Activated CD4-positive, alpha-beta memory T cell treated with anti-CD3 and anti-CD28 coated beads for 36 hours (primary cell): ENCODE measurements at regions not wholly inside any gene's neighbourhood (a gene's known extent, or its start where the extent isn't known, plus 50 kb on each side); places are given as distances from the start of the nearest gene placed in this dataset.

Experiments used
- CTCF ChIA-PET: fragments of 350-600 bp; sonication (Branson Sonifier 250); formaldehyde crosslinking; loops from one replicate; lab custom pipeline; 2021; ENCODE audit warnings: antibody characterized with exemption, inconsistent platforms; lab: Charles Lee
- POLR2A ChIA-PET: fragments of 350-600 bp; sonication (Branson Sonifier 250); formaldehyde crosslinking; loops from one replicate; lab custom pipeline; 2021; ENCODE audit warnings: antibody characterized with exemption; lab: Charles Lee
- DNase-seq: peaks from one replicate; pipeline ENCODE4 v3.0.0-alpha.2; 2020
- H3K27ac Mint-ChIP-seq: one replicate; pipeline ENCODE4 v1.8.0; 2021; ENCODE audit warnings: mixed read lengths
- H3K27me3 Mint-ChIP-seq: one replicate; pipeline ENCODE4 v1.8.0; 2021; ENCODE audit warnings: mixed read lengths
- H3K36me3 Mint-ChIP-seq: one replicate; pipeline ENCODE4 v1.8.0; 2021; ENCODE audit warnings: mixed read lengths
- H3K4me1 Mint-ChIP-seq: one replicate; pipeline ENCODE4 v1.8.0; 2021; ENCODE audit warnings: low read depth, mixed read lengths
- H3K4me3 Mint-ChIP-seq: one replicate; pipeline ENCODE4 v1.8.0; 2021; ENCODE audit warnings: mild to moderate bottlenecking, mixed read lengths
- H3K9me3 Mint-ChIP-seq: one replicate; pipeline ENCODE4 v1.8.0; 2021; ENCODE audit warnings: mixed read lengths
- intact Hi-C: fragments of 100-400 bp; cut with micrococcal nuclease; formaldehyde crosslinking; loops from one replicate; pipeline ENCODE4 v1.15.1; 2023

DNA sequence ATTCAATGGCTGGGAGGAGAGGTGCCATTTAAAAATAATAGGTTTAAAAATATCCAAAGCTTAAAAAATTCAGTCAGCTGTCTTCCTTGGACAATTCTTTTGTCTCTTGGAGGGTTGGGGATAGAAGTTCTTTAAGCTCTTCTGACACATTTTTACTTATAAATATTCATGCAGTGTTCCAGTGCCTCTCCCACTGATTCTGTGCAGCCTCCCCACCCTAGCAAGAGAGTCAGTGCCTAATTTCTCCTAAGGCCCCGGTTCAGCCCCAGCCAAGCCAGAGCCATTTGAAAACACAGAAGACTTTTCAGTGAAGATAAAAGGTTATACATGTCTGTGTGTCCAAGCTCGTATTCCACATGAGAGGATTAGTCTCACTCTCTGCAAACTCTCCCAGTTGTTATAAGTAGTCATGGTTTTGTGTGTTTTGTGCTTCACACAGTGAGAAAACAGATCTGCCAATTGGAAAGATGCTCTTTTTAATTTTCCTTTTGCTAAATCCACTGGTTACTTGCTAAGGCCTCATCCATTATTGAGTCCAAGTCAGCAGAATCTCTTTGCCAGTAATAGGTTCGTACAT lies 141.3 kb downstream of the CD47 start:
- peaks cover 11% of the 10 kb centered on the region for H3K4me1 Mint-ChIP-seq
- no peak overlapping the region for H3K4me3 Mint-ChIP-seq
- H3K27me3 Mint-ChIP-seq: no peaks in the 10 kb centered on the region
- no peaks in the 10 kb centered on the region for H3K36me3 Mint-ChIP-seq
- DNase-seq: no peak
- POLR2A ChIA-PET: no interaction called here
- intact Hi-C loops: loop anchor here (10.0 kb wide), 1 partner anchor 635 kb away; the partner anchor contains the start of genes CIP2A and DZIP3
- no peaks in the 10 kb centered on the region for H3K9me3 Mint-ChIP-seq
- no peak overlapping the region for H3K27ac Mint-ChIP-seq
- CTCF ChIA-PET: interaction anchor here (1.7 kb wide), 1 partner anchor 22 kb away, joined by 9 read pairs; no protein-coding TSS in a partner anchor

DNA sequence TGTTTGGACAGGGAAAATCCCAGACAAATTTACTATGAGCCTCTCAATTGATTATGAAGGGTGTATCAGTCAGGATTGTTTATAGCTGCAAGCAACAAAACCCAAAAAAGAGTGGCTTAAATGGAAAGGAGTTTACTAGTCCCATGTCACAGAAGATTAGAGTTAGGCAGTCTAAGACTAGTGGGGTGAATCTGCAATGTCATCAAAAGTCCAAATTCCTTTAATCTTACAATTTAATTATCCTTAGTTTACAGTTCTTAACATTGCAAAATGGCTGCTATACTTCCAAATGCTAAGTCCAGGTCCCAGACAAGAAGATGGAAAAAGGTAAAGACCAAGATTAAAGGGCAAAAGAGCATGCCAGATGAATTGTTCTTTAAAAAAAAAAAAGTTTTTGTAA lies 143.6 kb downstream of the CD47 start:
- DNase-seq: no peak
- ChIA-PET CTCF (interaction anchor here (1.0 kb wide), 1 partner anchor 20 kb away, joined by 3 read pairs; no protein-coding TSS in a partner anchor), POLR2A (no interaction called here)
- intact Hi-C loops: loop anchor here (10.0 kb wide), 1 partner anchor 638 kb away; the partner anchor contains the start of genes CIP2A and DZIP3
- H3K9me3 Mint-ChIP-seq: no peaks in the 10 kb centered on the region
- H3K27me3 Mint-ChIP-seq: no peaks in the 10 kb centered on the region
- no peak overlapping the region for H3K27ac Mint-ChIP-seq
- no peaks in the 10 kb centered on the region for H3K36me3 Mint-ChIP-seq
- H3K4me1 Mint-ChIP-seq: peaks cover 13% of the 10 kb centered on the region
- no peak overlapping the region for H3K4me3 Mint-ChIP-seq

DNA sequence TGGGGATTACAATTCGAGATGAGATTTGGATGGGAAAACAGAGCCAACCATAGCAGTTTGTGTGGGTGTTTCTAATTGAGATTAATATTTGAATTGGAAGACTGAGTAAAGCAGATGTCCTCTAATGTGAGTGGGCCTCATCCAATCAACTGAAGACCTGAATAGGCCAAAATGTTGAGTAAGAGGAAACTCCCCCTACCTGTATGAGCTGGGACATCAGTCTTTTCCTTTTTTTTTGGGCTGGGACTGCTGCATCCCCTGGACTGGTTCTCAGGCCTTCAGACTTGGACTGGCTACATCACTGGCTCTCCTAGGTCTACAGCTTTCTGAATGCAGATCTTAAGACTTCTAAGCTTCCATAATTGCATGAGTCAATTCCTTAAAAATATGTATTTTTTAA lies 144.1 kb downstream of the CD47 start:
- POLR2A ChIA-PET: no interaction called here
- Mint-ChIP-seq H3K36me3 (no peaks in the 10 kb centered on the region), H3K9me3 (no peaks in the 10 kb centered on the region), H3K27ac (no peak overlapping the region), H3K27me3 (no peaks in the 10 kb centered on the region), H3K4me3 (no peak overlapping the region), H3K4me1 (peaks cover 18% of the 10 kb centered on the region)
- CTCF ChIA-PET: interaction anchor here (1.0 kb wide), 1 partner anchor 20 kb away, joined by 3 read pairs; no protein-coding TSS in a partner anchor
- intact Hi-C loops: loop anchor here (10.0 kb wide), 1 partner anchor 638 kb away; the partner anchor contains the start of genes CIP2A and DZIP3
- no peak for DNase-seq

DNA sequence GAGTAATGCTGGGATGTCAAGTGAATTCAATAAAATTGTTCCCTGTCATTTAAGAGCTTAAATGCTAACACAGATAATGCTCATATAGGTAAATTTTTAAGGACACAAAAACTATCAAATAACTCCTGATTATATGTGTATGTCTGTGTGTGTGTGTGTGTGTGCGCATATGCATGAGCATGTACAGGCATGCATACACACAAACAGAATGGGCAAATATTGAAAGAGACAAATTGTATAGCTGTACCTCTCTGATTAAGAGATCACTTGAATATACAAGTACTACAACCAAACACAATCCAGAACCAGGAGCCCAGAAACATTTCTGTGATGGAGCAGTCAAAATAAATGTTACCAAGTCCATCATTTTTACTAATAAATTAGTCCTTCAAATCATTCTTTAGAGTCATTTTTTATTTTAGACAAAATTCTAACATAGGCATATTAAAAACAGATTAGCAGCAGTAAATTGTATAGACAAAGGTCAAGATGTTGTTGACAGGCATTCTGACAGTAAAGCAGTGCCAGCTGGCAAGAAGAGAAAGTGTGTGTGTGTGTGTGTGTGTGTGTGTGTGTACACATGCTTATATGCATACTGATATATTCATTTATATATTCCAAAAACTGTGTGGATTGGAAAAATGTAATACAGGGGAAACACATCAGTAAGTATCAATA lies 145.3 kb downstream of the CD47 start:
- ChIA-PET POLR2A (interaction anchor here (0.6 kb wide), 1 partner anchor 1317 kb away, joined by 3 read pairs; no protein-coding TSS in a partner anchor), CTCF (interaction anchor here (0.6 kb wide), 1 partner anchor 239 kb away, joined by 3 read pairs; no protein-coding TSS in a partner anchor)
- peaks cover 21% of the 10 kb centered on the region for H3K4me1 Mint-ChIP-seq
- intact Hi-C loops: loop anchor here (10.0 kb wide), 1 partner anchor 639 kb away; the partner anchor contains the start of genes CIP2A and DZIP3
- DNase-seq: no peak
- H3K9me3 Mint-ChIP-seq: no peaks in the 10 kb centered on the region
- H3K27me3 Mint-ChIP-seq: no peaks in the 10 kb centered on the region
- H3K27ac Mint-ChIP-seq: no peak overlapping the region
- H3K4me3 Mint-ChIP-seq: no peak overlapping the region
- no peaks in the 10 kb centered on the region for H3K36me3 Mint-ChIP-seq

DNA sequence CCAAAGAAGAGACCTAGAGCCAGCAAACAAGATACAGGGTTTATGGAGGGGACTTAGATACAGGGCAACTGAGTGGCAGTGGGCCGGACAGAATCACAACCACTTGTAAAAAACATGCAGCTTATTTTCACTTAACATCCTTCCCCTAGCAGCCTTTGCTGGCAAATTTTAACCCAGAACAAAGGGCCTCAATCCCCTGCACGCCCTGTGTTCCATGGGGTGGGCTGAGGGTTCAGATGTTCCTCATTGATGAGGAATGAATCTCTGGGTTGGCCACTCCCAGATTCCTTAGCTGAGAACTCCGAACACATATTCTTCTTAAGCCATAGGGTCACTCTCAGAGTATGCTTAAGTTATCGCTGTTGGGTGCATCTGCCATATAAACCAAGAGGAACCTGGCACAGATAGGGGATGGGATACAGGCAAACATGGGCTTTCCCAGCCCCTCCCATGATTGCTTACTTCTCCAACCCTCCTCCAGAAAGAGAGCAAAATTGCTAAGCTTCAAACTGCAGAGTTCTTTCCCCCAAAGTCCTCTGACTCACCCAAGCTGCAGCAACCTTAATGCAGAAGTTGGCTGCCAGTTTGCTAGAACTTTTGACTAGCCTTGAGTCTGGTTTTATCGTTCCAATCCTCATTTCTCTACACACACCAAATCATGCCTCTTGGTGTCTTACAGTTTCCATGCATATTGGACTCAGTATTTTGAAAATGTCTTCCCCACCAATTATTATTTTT lies 146.9 kb downstream of the CD47 start:
- H3K9me3 Mint-ChIP-seq: no peaks in the 10 kb centered on the region
- intact Hi-C loops: loop anchor here (2.0 to 10.0 kb wide), 6 partner anchors 17 to 641 kb away; partner anchors contain the start of genes CIP2A, DZIP3 and IFT57
- no peaks in the 10 kb centered on the region for H3K36me3 Mint-ChIP-seq
- H3K27me3 Mint-ChIP-seq: no peaks in the 10 kb centered on the region
- no peak overlapping the region for H3K4me3 Mint-ChIP-seq
- H3K4me1 Mint-ChIP-seq: peaks cover 21% of the 10 kb centered on the region
- no peak for DNase-seq
- ChIA-PET POLR2A (no interaction called here), CTCF (interaction anchor here (1.8 to 4.8 kb wide), 2 partner anchors 16 to 174 kb away, joined by 3 to 24 read pairs; no protein-coding TSS in a partner anchor)
- no peak overlapping the region for H3K27ac Mint-ChIP-seq

DNA sequence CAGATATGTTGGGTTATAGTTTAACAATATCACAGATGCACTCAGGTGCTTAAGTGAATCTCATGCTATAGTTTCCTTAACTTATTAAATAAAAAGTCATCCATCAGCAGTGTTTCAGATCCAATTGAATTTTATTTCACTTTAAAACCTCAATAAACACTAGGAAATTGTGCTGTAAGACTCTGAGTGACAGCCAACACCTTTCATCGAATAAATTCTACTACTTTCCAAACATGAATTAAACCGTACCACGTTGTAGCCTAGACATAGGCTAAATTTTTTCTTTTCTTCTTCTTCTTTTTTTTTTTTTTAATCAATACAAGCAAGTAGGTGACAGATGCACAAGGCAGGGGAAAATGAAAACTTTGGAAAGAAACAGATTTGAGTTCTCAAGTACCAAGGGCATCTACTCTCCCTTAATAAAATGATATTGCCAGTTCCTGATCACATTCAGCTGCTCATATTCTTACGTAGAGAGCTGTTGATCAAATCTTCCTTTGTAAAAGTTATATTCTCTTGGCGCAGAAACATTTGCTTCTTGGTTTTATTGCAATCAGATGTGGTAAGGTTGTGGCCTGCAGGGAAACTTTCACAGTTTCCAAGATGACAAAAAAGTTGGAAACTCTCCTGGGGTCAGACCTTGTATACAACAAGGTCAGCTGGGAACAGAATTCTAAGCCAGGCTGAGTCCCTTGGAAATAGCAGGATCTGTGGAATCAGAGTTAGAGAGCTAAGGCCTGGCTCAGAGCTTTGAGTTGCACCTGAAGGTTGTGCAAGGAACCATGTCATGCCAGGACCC lies 147.7 kb downstream of the CD47 start:
- H3K27ac Mint-ChIP-seq: no peak overlapping the region
- H3K9me3 Mint-ChIP-seq: no peaks in the 10 kb centered on the region
- intact Hi-C loops: loop anchor here (1.0 to 10.0 kb wide), 9 partner anchors 16 to 642 kb away; partner anchors contain the start of genes CIP2A, DZIP3 and IFT57
- H3K4me1 Mint-ChIP-seq: peaks cover 21% of the 10 kb centered on the region
- H3K36me3 Mint-ChIP-seq: no peaks in the 10 kb centered on the region
- no peak overlapping the region for H3K4me3 Mint-ChIP-seq
- ChIA-PET POLR2A (interaction anchor here (1.1 to 1.7 kb wide), 2 partner anchors 146 to 183 kb away, joined by 4 to 5 read pairs; no protein-coding TSS in a partner anchor), CTCF (interaction anchor here (1.8 to 4.8 kb wide), 2 partner anchors 16 to 175 kb away, joined by 3 to 24 read pairs; no protein-coding TSS in a partner anchor)
- H3K27me3 Mint-ChIP-seq: no peaks in the 10 kb centered on the region
- no peak for DNase-seq

DNA sequence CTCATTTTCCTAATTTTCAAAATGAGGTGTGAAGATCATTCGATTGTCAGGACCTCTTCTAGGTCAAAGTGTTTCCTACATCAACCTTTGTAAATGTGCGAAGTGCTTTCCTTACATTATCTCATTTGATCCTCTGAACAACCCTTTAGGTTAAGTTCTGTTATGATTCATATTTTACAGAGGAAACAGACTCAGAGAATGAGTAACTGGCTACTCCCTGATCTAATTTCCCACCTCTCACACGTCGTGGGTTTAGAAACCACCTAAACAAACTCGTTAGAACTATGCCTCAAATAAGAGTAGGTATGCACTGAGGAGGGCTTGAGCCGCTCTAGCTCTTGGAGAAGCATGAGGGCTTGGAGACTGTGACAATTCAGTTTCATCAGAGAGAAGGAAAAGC lies 148.6 kb downstream of the CD47 start:
- ChIA-PET POLR2A (interaction anchor here (1.1 to 1.7 kb wide), 2 partner anchors 147 to 183 kb away, joined by 4 to 5 read pairs; no protein-coding TSS in a partner anchor), CTCF (interaction anchor here (1.3 to 4.8 kb wide), 3 partner anchors 15 to 536 kb away, joined by 3 to 24 read pairs (median 4); no protein-coding TSS in a partner anchor)
- peaks cover 21% of the 10 kb centered on the region for H3K4me1 Mint-ChIP-seq
- peak; percentile 46 for DNase-seq
- H3K36me3 Mint-ChIP-seq: no peaks in the 10 kb centered on the region
- intact Hi-C loops: loop anchor here (1.0 to 10.0 kb wide), 9 partner anchors 15 to 643 kb away; partner anchors contain the start of genes CIP2A, DZIP3 and IFT57
- no peaks in the 10 kb centered on the region for H3K27me3 Mint-ChIP-seq
- peak overlapping the region; percentile 15 for H3K27ac Mint-ChIP-seq
- H3K4me3 Mint-ChIP-seq: no peak overlapping the region
- H3K9me3 Mint-ChIP-seq: no peaks in the 10 kb centered on the region

DNA sequence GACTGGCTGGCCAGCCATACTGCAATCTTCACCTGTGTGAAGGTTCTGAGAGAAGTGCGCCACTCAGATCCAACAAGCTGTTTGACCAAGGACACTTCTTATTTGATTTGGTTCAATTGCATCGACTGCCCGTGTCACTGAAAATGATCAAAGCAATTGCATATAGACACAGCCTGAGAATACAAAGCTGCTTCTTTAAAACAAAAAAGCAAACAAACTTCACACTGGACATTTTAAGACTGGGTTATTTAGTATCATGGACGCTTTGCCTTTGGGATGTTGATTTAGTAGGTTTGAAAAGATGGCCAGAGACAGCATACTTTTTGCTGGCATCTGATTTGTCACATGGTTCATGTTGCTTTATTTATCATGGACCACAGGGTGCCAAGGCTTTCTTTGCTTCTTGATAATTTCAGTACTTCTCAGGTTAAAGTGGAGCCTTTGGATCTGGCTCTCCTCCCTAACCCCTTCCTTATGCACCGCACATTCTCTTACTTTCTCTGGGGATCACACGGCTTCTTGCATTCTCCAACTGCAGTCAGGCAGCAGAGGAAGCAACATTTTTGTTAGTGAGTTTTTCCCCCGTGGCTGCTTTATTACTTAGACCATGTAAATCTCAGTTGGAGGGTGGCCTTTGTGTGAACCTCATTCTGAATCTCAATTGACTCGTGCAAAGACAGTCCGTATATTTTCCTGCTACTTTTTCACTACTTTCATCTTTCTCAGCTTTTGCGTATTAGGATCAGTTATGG lies 151.0 kb downstream of the CD47 start:
- intact Hi-C loops: loop anchor here (5.0 to 10.0 kb wide), 3 partner anchors 282 to 645 kb away; partner anchors contain the start of genes CIP2A, DZIP3 and IFT57
- Mint-ChIP-seq H3K36me3 (no peaks in the 10 kb centered on the region), H3K4me3 (no peak overlapping the region), H3K9me3 (no peaks in the 10 kb centered on the region), H3K27me3 (no peaks in the 10 kb centered on the region), H3K4me1 (peaks cover 21% of the 10 kb centered on the region), H3K27ac (no peak overlapping the region)
- no peak for DNase-seq
- CTCF ChIA-PET: interaction anchor here (1.2 to 2.6 kb wide), 3 partner anchors 12 to 144 kb away, joined by 3 to 27 read pairs (median 4); no protein-coding TSS in a partner anchor
- POLR2A ChIA-PET: no interaction called here

DNA sequence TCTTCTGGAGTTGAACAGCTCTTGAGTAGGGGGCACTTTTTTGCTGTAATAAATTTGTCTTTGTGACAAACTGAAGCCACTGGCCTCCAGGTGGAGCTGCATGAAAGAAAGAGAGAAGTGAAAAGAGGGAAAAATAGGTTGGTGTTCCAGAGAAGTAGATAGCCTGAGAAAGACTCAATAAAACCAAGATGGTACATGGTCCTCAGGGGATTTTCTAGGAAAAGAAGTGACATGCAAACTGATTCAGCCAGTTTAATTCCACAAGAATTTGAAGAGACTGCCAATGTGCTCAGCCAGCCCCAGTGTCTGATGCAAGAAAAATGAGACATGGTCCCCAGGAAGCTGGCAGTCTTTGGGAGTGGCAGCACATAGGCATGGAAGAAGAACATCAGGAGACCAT lies 152.7 kb downstream of the CD47 start:
- intact Hi-C loops: no loop called here
- Mint-ChIP-seq H3K27me3 (no peaks in the 10 kb centered on the region), H3K9me3 (peaks cover 6% of the 10 kb centered on the region), H3K4me1 (peaks cover 18% of the 10 kb centered on the region), H3K4me3 (no peak overlapping the region), H3K27ac (no peak overlapping the region), H3K36me3 (peaks cover 3% of the 10 kb centered on the region)
- CTCF ChIA-PET: interaction anchor here (0.9 to 2.6 kb wide), 5 partner anchors 10 to 614 kb away, joined by 3 to 27 read pairs (median 4); no protein-coding TSS in a partner anchor
- DNase-seq: peak; percentile 20
- POLR2A ChIA-PET: interaction anchor here (0.7 kb wide), 1 partner anchor 187 kb away, joined by 3 read pairs; no protein-coding TSS in a partner anchor

DNA sequence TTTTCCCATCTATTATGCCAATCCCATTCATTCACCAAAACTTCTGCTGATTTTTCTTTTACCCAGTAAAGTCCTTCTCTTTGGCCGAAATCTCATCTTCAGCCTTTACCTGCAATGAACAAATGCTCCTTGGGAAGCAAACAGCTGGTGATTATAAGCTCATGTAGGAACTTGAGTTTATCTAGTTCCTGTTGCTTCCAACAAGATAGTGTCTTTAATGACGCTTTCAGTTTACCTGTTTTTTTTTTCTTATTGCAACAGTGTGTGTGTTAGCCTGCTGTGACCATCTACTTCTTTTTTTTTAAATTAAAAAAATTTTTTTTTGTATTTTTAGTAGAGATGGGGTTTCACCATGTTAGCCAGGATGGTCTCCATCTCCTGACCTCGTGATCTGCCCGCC lies 156.0 kb downstream of the CD47 start:
- H3K36me3 Mint-ChIP-seq: peaks cover 3% of the 10 kb centered on the region
- ChIA-PET CTCF (no interaction called here), POLR2A (no interaction called here)
- H3K27me3 Mint-ChIP-seq: no peaks in the 10 kb centered on the region
- H3K4me3 Mint-ChIP-seq: no peak overlapping the region
- H3K27ac Mint-ChIP-seq: no peak overlapping the region
- no peaks in the 10 kb centered on the region for H3K4me1 Mint-ChIP-seq
- no peak for DNase-seq
- peaks cover 8% of the 10 kb centered on the region for H3K9me3 Mint-ChIP-seq
- intact Hi-C loops: no loop called here
